ENCODE measurements at regions not wholly inside any gene's neighbourhood (a gene's known extent, or its start where the extent isn't known, plus 50 kb on each side); places are given as distances from the start of the nearest gene placed in this dataset.

DNA sequence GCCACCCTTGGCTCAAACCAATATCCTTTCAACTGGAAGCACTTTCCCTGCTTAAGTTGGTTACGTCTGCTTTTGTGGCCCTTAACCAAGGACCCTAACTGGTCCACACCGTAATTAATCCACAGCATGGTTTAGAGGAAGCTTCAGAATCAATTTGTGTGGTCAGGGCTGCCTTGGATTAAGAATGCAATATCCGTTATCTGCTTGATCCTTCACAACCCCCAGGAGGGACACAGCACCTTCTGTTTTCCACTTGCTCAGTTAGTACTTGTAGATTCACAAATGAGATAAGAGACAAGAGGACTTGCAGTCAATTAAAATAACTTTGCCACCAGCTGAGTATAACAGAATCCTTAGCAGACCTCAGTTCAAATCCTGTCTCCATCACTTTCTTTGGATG, 56.9 kb upstream of the LRP8 start:
- TF ChIP-seq CTCF (IDR thresholded peaks at IDR 0.05; ENCODE audit: extremely low read depth in 1 of 2, insufficient read depth in 1 of 2, low read depth in 1 of 2, low read length in 2 of 2) (no peak), EZH2 (IDR thresholded peaks at IDR 0.05; ENCODE audit: borderline replicate concordance, low read depth, low read length, severe bottlenecking) (no peak), JUN (IDR thresholded peaks at IDR 0.05; ENCODE audit: borderline replicate concordance, insufficient read depth, insufficient read length, low read depth) (no peak), POLR2A (IDR thresholded peaks at IDR 0.05; ENCODE audit: low read depth, low read length) (no peak), POLR2AphosphoS5 (IDR thresholded peaks at IDR 0.05; ENCODE audit: insufficient read depth, low read depth, low read length) (no peak), GATA2 (IDR thresholded peaks at IDR 0.05; ENCODE audit: insufficient read depth, insufficient read length, low read depth, low read length) (no peak)
- TF ChIP-seq, protein P1, sequence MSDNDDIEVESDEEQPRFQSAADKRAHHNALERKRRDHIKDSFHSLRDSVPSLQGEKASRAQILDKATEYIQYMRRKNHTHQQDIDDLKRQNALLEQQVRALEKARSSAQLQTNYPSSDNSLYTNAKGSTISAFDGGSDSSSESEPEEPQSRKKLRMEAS (IDR thresholded peaks at IDR 0.05; ENCODE audit: insufficient read depth, insufficient read length): no peak

Data from endothelial cell of umbilical vein (primary cell).